Omental fat pad (tissue), 3 donors: ENCODE measurements at regions not wholly inside any gene's neighbourhood (a gene's known extent, or its start where the extent isn't known, plus 50 kb on each side); places are given as distances from the start of the nearest gene placed in this dataset.

Source experiments
- ATAC-seq: fragments of 150-250 bp; one replicate; pipeline ENCODE4 v1.9.1; 2016; ENCODE audit warnings: mild to moderate bottlenecking, moderate library complexity; ENCODE audit not compliant: low FRiP score
- DNase-seq: peaks from one replicate; pipeline ENCODE4 v3.0.0-alpha.2; 2019; ENCODE audit warnings: low spot score
- CTCF ChIP-seq, 3 donors: fragments of 450-650 bp; IDR thresholded peaks; one replicate each; pipeline ENCODE4 v1.5.1; 2016 to 2017; ENCODE audit warnings: antibody characterized with exemption in 3 of 3, mild to moderate bottlenecking in 3 of 3, moderate library complexity in 2 of 3

- TF ChIP-seq CTCF (IDR thresholded peaks at IDR 0.05) = no peak
- no peak for DNase-seq
- no peak for ATAC-seq
Observed at GRCh38 chr16:35868630-35869029, 2409.2 kb downstream of the TP53TG3F start.

- TF ChIP-seq CTCF (IDR thresholded peaks at IDR 0.05) = no peak
- DNase-seq (no peak), ATAC-seq (no peak)
Observed at GRCh38 chr16:35873472-35873871, 2414.1 kb downstream of the TP53TG3F start.

GRCh38 chr16:35881654-35882053 is 2422.2 kb downstream of the TP53TG3F start:
- no peak for ATAC-seq
- DNase-seq = no peak

GRCh38 chr16:35906440-35906839 is 2447.0 kb downstream of the TP53TG3F start:
- DNase-seq = no peak
- ATAC-seq = no peak
- no peak for TF ChIP-seq CTCF (IDR thresholded peaks at IDR 0.05)

More at GRCh38 chr16:35881654-35882053, 2422.2 kb downstream of the TP53TG3F start:
- TF ChIP-seq CTCF (IDR thresholded peaks at IDR 0.05) = no peak

- DNase-seq = no peak
- no peak for TF ChIP-seq CTCF (IDR thresholded peaks at IDR 0.05)
- no peak for ATAC-seq
Observed at GRCh38 chr16:35908152-35908551, 2448.7 kb downstream of the TP53TG3F start.

- ATAC-seq = no peak
- no peak for DNase-seq
- no peak for TF ChIP-seq CTCF (IDR thresholded peaks at IDR 0.05)
Observed at GRCh38 chr16:35908942-35909341, 2449.5 kb downstream of the TP53TG3F start.

GRCh38 chr16:35909351-35909954 is 2450.0 kb downstream of the TP53TG3F start:
- no peak for ATAC-seq
- TF ChIP-seq CTCF (IDR thresholded peaks at IDR 0.05) = no peak
- no peak for DNase-seq
